Eye (tissue), 1 donor: ENCODE measurements at regions not wholly inside any gene's neighbourhood (a gene's known extent, or its start where the extent isn't known, plus 50 kb on each side); places are given as distances from the start of the nearest gene placed in this dataset.

Experiments used
- DNase-seq: peaks from one replicate; pipeline ENCODE4 v3.0.0-alpha.2; 2015

- DNase-seq, result no peak
These were observed 94.3 kb downstream of the IRX2 start for GRCh38 chr5:2657151-2657550.

DNA sequence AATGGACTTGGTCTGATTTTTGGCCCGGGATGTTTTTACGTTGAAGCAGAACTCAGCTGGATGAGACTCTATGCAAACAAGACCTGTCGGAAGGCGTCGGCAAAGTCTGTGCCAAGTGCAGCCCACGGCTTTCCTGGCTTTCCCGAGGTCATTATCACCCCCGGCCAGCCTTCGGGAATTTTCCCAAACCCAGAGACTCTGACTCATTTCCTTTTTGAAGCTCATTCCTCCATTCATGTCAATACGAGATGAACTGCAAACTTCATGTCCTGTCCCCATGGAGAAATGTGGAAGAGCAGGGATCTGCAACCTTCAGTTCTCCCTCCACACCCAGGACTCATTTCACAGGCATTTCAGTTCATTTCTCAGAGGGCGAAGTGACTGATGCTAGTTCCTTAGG is 95.3 kb downstream of the IRX2 start:
- no peak for DNase-seq

GRCh38 chr5:2653991-2654390 is 97.5 kb downstream of the IRX2 start:
- DNase-seq, result no peak

GRCh38 chr5:2651116-2651515 is 100.4 kb downstream of the IRX2 start:
- no peak for DNase-seq

DNA sequence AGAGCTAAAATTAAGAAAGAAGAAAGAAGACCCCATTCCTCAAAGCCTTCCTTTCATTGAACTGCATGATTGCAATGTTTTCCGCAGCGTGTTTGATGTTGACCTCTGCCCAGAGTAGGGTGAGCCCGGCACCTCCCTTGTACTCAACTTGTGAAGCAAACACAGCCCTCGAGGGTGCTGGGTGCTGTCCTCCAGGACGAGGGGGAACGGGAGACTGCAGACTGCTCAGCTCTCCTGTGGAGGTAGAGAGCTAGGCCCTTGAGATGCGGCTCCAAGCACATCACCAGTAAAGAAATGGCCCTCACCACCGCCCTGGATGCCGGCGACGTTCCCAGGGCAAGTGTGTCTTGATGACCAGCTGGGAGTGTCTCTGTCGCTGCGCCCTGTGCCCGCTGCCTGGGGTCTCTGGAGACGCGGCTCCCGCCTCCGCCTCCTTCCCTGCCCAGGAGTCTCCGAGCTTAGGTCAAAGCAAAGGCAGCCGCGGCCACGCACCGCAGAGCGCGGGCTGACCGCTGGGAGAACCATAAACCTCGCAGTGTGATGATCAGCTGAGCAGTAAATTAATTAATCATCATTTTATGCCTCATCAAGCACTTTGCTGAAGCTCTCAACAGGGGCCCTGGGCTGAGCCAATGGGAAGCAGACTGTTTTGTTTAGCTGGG is 108.7 kb downstream of the IRX2 start:
- DNase-seq, result peak; percentile 79

- DNase-seq, result no peak
These were observed 110.8 kb downstream of the IRX2 start for GRCh38 chr5:2640717-2641116.

DNA sequence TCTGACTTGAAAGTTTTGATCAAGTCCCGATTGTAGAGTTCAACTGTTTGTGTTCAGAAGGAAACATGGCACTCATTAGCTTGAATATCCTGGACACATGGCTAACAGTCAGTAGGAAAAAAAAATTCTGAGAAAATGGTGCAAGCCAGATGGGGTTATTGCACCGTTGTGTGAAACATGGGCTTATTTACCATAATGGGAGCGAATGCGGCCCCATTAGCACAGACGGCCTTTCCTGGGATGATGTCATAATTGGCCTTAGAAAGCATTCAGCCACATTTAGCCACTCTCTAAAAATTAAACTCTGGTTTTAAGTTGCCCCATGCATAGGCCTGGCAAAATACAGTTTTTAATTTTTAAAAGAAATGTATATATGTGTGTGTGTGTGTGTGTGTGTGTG is 112.1 kb downstream of the IRX2 start:
- DNase-seq, result peak; percentile 62

DNA sequence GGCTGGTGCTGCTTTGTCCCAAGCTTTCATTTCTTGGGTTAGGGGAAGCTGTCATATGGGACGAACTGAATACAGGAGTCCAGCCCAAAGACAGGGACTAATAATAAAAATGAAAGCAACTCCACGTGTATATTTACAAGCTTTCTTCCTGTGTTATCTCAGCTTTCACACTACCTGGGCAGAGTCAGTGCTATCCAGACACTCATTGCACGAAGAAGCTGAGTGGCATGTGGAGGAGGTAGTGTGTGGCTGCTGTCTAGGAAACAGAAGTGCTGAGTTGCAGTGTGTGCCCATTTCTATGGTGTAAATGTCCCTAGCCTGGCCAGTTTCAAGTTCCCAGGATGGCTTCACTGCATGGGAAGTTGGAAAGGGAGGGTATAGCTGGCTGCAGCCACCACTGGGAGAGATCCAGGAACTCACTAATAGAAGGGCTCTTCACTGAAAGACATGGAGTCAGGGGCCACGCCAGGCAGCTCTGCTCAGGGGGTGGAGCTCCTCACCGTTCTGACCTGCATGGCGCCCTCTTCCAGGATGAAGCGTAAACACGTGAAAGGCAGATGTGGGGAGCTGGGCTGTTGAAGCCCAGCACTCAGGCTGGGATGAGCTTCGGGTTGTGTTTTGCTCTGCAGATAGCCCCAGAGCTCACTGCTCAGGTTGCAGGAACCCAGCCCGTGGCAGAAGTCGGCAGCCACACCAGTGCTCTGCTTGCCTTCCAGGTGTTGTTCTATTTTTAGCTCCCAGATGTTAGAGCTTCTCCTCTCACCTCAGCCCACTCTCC is 116.9 kb downstream of the IRX2 start:
- no peak for DNase-seq

GRCh38 chr5:2633992-2634391 is 117.5 kb downstream of the IRX2 start:
- no peak for DNase-seq

DNA sequence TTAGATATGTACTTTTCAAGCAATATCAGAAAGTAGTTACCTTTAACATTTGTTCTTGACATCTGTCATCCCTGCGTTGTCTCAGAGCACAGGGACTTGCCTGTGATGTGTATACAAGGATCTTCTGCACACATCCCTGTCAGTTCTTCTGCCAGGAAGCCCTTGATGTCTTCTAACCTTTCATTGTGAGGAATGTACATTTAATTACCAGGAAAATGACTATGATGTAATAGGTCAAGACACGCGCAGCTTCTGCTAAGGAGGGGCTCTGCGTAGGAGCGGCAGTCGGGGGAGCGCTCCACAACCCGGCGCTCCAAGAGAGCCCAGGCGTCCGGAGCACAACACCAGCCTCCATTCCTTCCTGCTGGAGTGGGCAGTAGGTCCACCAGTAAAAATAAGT is 119.7 kb downstream of the IRX2 start:
- DNase-seq, result peak; percentile 37

DNA sequence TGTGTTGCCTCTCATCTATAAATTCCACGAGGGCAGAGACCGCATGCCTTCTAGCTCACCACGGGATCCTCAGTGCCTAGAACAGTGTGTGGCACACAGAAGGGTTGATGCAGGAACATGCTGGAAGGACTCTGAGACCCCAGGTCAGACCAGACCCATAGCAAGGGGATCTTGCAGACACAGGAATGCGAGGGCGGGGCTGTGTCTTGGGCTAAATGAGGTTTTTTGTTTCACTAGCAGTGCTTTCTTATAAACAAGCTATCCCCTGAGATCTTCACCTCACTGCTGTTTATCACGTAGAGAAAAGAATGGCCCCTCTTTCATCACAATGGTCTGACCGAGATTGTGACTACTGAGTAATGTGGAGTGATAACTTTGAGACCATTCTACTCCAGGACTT is 122.4 kb downstream of the IRX2 start:
- DNase-seq, result no peak

DNA sequence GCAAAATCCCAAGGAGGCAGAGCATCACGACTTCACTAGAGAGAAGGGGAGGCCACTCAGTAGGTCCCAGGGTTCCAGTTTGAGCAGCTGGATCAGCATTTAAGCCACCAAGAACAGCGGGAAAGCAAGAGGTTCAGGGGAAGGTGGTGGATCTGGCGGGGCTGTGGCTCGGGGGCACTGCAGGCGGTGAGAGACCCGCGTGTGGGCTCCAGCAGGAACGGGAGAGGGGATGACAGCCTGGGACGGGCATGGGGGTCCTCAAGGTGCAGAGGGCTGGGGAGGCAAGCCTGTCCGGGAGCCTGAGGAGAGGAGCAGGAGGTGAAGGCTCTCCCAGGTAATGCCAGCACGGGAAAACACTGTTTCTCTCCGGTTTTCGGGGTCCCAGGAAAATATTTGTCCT is 123.6 kb downstream of the IRX2 start:
- no peak for DNase-seq

GRCh38 chr5:2626572-2626971 is 124.9 kb downstream of the IRX2 start:
- DNase-seq, result no peak

DNA sequence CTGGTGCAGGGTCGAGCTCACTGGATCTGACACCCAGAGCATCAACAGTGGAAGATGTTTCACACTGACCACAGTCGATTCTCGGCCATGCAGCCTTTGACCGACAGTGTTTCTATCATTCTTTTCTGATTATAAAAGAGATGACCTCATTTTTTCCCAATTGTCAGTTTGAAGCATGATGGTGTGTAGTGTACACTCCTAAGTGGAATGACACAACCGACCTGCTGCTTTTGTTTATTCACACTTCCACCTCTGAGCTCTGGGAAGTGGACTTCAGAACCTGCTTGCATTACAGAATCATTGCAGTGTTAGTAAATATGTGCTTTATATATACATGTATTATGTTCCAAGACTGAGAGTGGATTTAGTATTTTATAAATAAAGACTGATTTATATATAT is 128.6 kb downstream of the IRX2 start:
- no peak for DNase-seq

- DNase-seq, result no peak
These were observed 129.8 kb downstream of the IRX2 start for GRCh38 chr5:2621631-2622030.

- no peak for DNase-seq
These were observed 132.3 kb downstream of the IRX2 start for GRCh38 chr5:2619216-2619615.

DNA sequence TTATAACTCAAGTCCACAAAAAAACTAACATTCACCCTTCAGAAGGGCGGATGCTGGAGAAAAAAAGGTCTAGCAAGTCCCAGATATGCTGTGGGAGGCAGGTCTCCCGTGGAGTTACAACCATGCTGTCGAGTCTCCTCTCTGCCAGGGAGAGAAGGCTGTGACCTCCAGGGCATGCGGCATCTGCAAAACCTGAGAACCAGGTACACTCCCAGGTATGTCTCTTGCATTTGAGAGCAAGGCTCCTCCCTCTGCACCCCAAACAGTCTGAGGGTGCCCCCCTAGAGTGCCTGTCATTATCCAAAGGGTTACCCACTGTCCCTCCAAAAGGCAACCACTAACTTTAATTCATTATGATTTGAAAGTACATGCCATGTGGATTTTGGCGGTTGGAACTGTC is 134.0 kb downstream of the IRX2 start:
- no peak for DNase-seq

DNA sequence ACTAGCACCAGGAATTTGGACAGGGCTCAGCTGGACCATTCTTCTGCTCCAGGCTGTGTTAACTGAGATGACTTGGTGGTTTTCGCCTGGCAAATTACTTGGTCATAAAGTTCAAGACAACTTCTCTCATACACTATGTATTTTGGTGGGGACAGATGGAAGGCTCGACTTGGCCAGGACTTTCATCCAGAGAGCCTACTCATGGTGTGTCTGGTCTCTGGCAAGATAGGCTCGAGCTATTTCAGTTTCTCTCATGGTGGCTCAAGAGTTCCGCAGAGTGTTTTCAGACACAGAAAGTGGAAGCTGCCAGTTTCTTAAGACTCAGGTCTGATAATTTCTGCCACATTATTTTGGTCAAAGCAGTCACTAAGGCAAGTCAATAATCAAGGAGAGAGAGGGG is 135.6 kb downstream of the IRX2 start:
- no peak for DNase-seq

GRCh38 chr5:2614571-2614970 is 136.9 kb downstream of the IRX2 start:
- DNase-seq, result no peak

- no peak for DNase-seq
These were observed 139.8 kb downstream of the IRX2 start for GRCh38 chr5:2611659-2612058.

DNA sequence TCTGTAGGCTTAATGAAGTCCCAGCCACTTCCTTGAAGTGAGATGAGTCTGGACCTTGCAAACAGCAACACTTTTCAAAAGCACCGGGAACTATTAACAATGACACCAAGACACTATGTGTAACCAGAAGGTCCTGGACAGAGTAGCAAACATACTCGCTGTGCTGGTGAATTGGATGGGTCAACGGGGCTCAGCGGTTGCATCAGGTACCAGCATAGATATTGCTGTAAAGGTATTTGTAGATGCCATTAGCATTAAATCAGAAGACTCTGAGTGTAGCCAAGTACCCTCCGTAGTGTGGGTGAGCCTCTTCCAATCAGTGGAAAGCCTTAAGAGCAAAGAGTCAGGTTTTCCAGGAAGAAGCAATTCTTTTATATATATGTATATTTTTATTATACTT is 140.5 kb downstream of the IRX2 start:
- no peak for DNase-seq

DNA sequence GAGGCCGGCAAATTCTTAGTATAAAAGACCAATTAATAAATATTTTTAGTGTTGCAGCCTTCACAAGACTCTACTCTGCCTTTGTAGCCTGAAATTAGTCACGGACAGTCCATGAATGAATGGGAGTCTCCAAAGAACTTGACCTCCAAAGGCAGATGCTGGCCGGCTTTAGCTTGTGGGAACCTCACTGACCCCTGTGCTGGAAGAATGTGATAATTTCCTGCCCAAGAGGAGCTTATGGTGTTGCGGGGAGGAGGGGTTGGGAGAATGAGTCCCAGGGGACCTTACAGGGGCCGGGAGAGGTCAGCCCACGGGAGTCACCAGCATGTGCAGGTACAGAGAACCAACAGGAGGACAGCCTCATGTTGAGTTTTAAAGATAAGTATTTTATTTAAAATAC is 143.1 kb downstream of the IRX2 start:
- no peak for DNase-seq

DNA sequence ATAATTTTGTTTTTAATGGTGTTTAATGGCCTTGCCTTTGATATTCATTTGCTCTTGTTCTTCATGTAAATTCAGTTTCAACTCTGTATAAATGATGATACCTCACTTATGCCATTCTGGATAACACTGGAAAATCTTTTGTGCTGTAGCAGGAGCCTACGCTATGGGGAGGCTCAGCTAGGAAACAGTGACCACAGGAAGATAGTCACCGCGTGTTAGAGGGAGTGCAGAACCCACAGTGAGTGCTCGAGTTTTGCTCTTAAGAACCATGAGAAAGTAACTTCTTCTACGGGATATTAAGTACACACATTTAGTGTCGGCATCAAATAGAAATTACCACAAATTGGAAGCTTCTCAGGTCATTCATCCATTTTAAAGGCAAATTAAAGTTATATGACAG is 143.9 kb downstream of the IRX2 start:
- DNase-seq, result no peak

- DNase-seq, result no peak
These were observed 148.3 kb downstream of the IRX2 start for GRCh38 chr5:2603272-2603575.
